ENCODE measurements at regions not wholly inside any gene's neighbourhood (a gene's known extent, or its start where the extent isn't known, plus 50 kb on each side); places are given as distances from the start of the nearest gene placed in this dataset.

- TF ChIP-seq CTCF (IDR thresholded peaks at IDR 0.05; ENCODE audit: low read depth, low read length, missing input control) (no peak), NR2F2 (IDR thresholded peaks at IDR 0.05) (no peak), YY1 (IDR thresholded peaks at IDR 0.05) (no peak), HNF4G (IDR thresholded peaks at IDR 0.05) (no peak), GABPA (IDR thresholded peaks at IDR 0.05 in 1 of 2, conservative IDR thresholded peaks at IDR 0.05 in 1 of 2) (no peak), JUND (IDR thresholded peaks at IDR 0.05) (no peak), TAF1 (conservative IDR thresholded peaks at IDR 0.05) (no peak)
Observed at GRCh38 chr5:179420476-179420875, 75.2 kb upstream of the ADAMTS2 start.

Data from liver (tissue), 3 donors.